ENCODE measurements at regions not wholly inside any gene's neighbourhood (a gene's known extent, or its start where the extent isn't known, plus 50 kb on each side); places are given as distances from the start of the nearest gene placed in this dataset.
A peak's percentile ranks its signal among the peaks of the same experiment; 100 is the strongest.

GRCh38 chr18:24702001-24702515 is 241.6 kb downstream of the HRH4 start:
- Histone ChIP-seq H3K18ac (ENCODE audit: low read length) (no peak overlapping the region), H3K4me1 (ENCODE audit: control insufficient read depth in 2 of 2, insufficient read depth in 1 of 2, low read depth in 1 of 2, low read length in 2 of 2) (no peaks in the 10 kb centered on the region), H3K4me3 (ENCODE audit: low read length in 2 of 2) (no peak overlapping the region), H2BK15ac (ENCODE audit: low read length) (no peak overlapping the region), H3K4ac (ENCODE audit: low read length) (no peak overlapping the region), H4K91ac (ENCODE audit: low read depth, low read length, poor library complexity) (no peak overlapping the region), H2AK5ac (ENCODE audit: low read depth, low read length) (no peak overlapping the region), H3K14ac (ENCODE audit: low read length) (no peak overlapping the region), H3K27me3 (ENCODE audit: control insufficient read depth in 3 of 3, insufficient read depth in 3 of 3, low read depth in 1 of 3, low read length in 3 of 3) (peaks cover 0 to 4% (median 0%) of the 10 kb centered on the region in 3 experiments), H3K9ac (ENCODE audit: low read depth, low read length, poor library complexity) (no peak overlapping the region), H2BK5ac (ENCODE audit: low read length) (no peak overlapping the region), H3K9me3 (replicated peaks in 1 of 2; ENCODE audit: control insufficient read depth in 2 of 2, insufficient read depth in 1 of 2, low read depth in 1 of 2, low read length in 2 of 2) (peaks cover 3 to 6% of the 10 kb centered on the region in 2 donors), H3K36me3 (replicated peaks in 1 of 2; ENCODE audit: control insufficient read depth in 2 of 2, insufficient read depth in 2 of 2, low read length in 2 of 2) (no peaks in the 10 kb centered on the region), H4K8ac (ENCODE audit: low read depth, low read length) (no peak overlapping the region), H2BK120ac (ENCODE audit: low read depth, low read length) (no peak overlapping the region), H3K27ac (replicated peaks; ENCODE audit: low read length) (no peak overlapping the region), H3K4me2 (ENCODE audit: insufficient read depth, low read length, poor library complexity, severe bottlenecking) (no peak overlapping the region), H2AFZ (ENCODE audit: low read length) (no peak overlapping the region), H3K79me1 (ENCODE audit: low read depth, low read length) (no peaks in the 10 kb centered on the region), H2BK12ac (ENCODE audit: low read length) (no peak overlapping the region), H3K23ac (ENCODE audit: low read depth, low read length, poor library complexity) (no peak overlapping the region)
- no CpG with 5 or more reads among the region's 3 CpGs for WGBS, 2 donors (ENCODE audit: extremely low coverage in 2 of 2, insufficient read length in 2 of 2, insufficient replicate concordance in 1 of 2)
- DNase-seq (ENCODE audit: low spot score) = no peak

GRCh38 chr18:24703316-24703715 is 242.9 kb downstream of the HRH4 start:
- no peak overlapping the region for H3K4me2 ChIP-seq (ENCODE audit: insufficient read depth, low read length, poor library complexity, severe bottlenecking)
- no peak overlapping the region for H2AK5ac ChIP-seq (ENCODE audit: low read depth, low read length)
- no peak overlapping the region for H3K23ac ChIP-seq (ENCODE audit: low read depth, low read length, poor library complexity)
- H2BK120ac ChIP-seq (ENCODE audit: low read depth, low read length) = no peak overlapping the region
- no peak overlapping the region for H3K27ac ChIP-seq (replicated peaks; ENCODE audit: low read length)
- no peaks in the 10 kb centered on the region for H3K79me1 ChIP-seq (ENCODE audit: low read depth, low read length)
- H2AFZ ChIP-seq (ENCODE audit: low read length) = no peak overlapping the region
- H4K91ac ChIP-seq (ENCODE audit: low read depth, low read length, poor library complexity) = no peak overlapping the region
- no peak overlapping the region for H3K14ac ChIP-seq (ENCODE audit: low read length)
- no peak overlapping the region for H3K18ac ChIP-seq (ENCODE audit: low read length)
- H2BK15ac ChIP-seq (ENCODE audit: low read length) = no peak overlapping the region
- no peak overlapping the region for H3K9ac ChIP-seq (ENCODE audit: low read depth, low read length, poor library complexity)
- no peaks in the 10 kb centered on the region for H3K27me3 ChIP-seq (ENCODE audit: control insufficient read depth in 3 of 3, insufficient read depth in 3 of 3, low read depth in 1 of 3, low read length in 3 of 3)
- no peak overlapping the region for H2BK12ac ChIP-seq (ENCODE audit: low read length)
- H3K36me3 ChIP-seq (replicated peaks in 1 of 2; ENCODE audit: control insufficient read depth in 2 of 2, insufficient read depth in 2 of 2, low read length in 2 of 2) = no peaks in the 10 kb centered on the region
- no peaks in the 10 kb centered on the region for H3K4me1 ChIP-seq (ENCODE audit: control insufficient read depth in 2 of 2, insufficient read depth in 1 of 2, low read depth in 1 of 2, low read length in 2 of 2)
- H3K4ac ChIP-seq (ENCODE audit: low read length) = no peak overlapping the region
- no peak for DNase-seq (ENCODE audit: low spot score)
- no CpG with 5 or more reads among the region's 1 CpG for WGBS, 2 donors (ENCODE audit: extremely low coverage in 2 of 2, insufficient read length in 2 of 2, insufficient replicate concordance in 1 of 2)
- no peak overlapping the region for H4K8ac ChIP-seq (ENCODE audit: low read depth, low read length)
- H3K9me3 ChIP-seq (replicated peaks in 1 of 2; ENCODE audit: control insufficient read depth in 2 of 2, insufficient read depth in 1 of 2, low read depth in 1 of 2, low read length in 2 of 2) = peaks cover 3 to 6% of the 10 kb centered on the region in 2 donors
- H3K4me3 ChIP-seq (ENCODE audit: low read length in 2 of 2) = no peak overlapping the region
- no peak overlapping the region for H2BK5ac ChIP-seq (ENCODE audit: low read length)

GRCh38 chr18:24704946-24705630 is 244.7 kb downstream of the HRH4 start:
- H3K14ac ChIP-seq (ENCODE audit: low read length) = no peak overlapping the region
- H2AFZ ChIP-seq (ENCODE audit: low read length) = no peak overlapping the region
- H2AK5ac ChIP-seq (ENCODE audit: low read depth, low read length) = no peak overlapping the region
- no peak overlapping the region for H2BK15ac ChIP-seq (ENCODE audit: low read length)
- no peak overlapping the region for H2BK5ac ChIP-seq (ENCODE audit: low read length)
- no peak overlapping the region for H3K27ac ChIP-seq (replicated peaks; ENCODE audit: low read length)
- H3K9me3 ChIP-seq (replicated peaks in 1 of 2; ENCODE audit: control insufficient read depth in 2 of 2, insufficient read depth in 1 of 2, low read depth in 1 of 2, low read length in 2 of 2) = peaks cover 1 to 6% of the 10 kb centered on the region in 2 donors
- H3K4ac ChIP-seq (ENCODE audit: low read length) = no peak overlapping the region
- H4K8ac ChIP-seq (ENCODE audit: low read depth, low read length) = no peak overlapping the region
- H3K27me3 ChIP-seq (ENCODE audit: control insufficient read depth in 3 of 3, insufficient read depth in 3 of 3, low read depth in 1 of 3, low read length in 3 of 3) = no peaks in the 10 kb centered on the region
- H2BK120ac ChIP-seq (ENCODE audit: low read depth, low read length) = no peak overlapping the region
- no peak overlapping the region for H3K4me3 ChIP-seq (ENCODE audit: low read length in 2 of 2)
- H4K91ac ChIP-seq (ENCODE audit: low read depth, low read length, poor library complexity) = no peak overlapping the region
- H3K79me1 ChIP-seq (ENCODE audit: low read depth, low read length) = no peaks in the 10 kb centered on the region
- H3K4me2 ChIP-seq (ENCODE audit: insufficient read depth, low read length, poor library complexity, severe bottlenecking) = no peak overlapping the region
- peak overlapping the region; percentile 70 for H3K23ac ChIP-seq (ENCODE audit: low read depth, low read length, poor library complexity)
- DNase-seq (ENCODE audit: low spot score) = no peak
- H3K4me1 ChIP-seq (ENCODE audit: control insufficient read depth in 2 of 2, insufficient read depth in 1 of 2, low read depth in 1 of 2, low read length in 2 of 2) = no peaks in the 10 kb centered on the region
- no CpG with 5 or more reads among the region's 7 CpGs for WGBS, 2 donors (ENCODE audit: extremely low coverage in 2 of 2, insufficient read length in 2 of 2, insufficient replicate concordance in 1 of 2)
- H3K36me3 ChIP-seq (replicated peaks in 1 of 2; ENCODE audit: control insufficient read depth in 2 of 2, insufficient read depth in 2 of 2, low read length in 2 of 2) = no peaks in the 10 kb centered on the region
- no peak overlapping the region for H2BK12ac ChIP-seq (ENCODE audit: low read length)
- no peak overlapping the region for H3K9ac ChIP-seq (ENCODE audit: low read depth, low read length, poor library complexity)
- no peak overlapping the region for H3K18ac ChIP-seq (ENCODE audit: low read length)

DNA sequence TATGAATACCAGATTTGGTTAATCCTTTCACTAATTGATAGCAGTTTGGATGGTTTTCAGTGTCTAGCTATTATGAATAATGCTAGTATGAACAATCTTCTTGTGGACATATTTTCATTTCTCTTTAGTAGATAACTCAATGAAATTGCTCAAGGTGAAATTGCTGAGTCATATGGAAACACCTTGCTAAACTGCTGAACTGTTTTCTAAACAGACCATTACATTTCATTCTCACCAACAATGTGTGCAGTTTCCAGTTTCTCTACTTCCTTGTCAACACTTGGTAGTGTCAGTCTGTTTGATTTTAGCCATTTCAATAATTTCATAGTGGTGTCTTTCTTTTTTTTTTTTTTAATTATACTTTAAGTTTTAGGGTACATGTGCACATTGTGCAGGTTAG is 250.0 kb downstream of the HRH4 start:
- no peaks in the 10 kb centered on the region for H3K79me1 ChIP-seq (ENCODE audit: low read depth, low read length)
- H3K4me2 ChIP-seq (ENCODE audit: insufficient read depth, low read length, poor library complexity, severe bottlenecking) = no peak overlapping the region
- no peak overlapping the region for H3K4me3 ChIP-seq (ENCODE audit: low read length in 2 of 2)
- H4K8ac ChIP-seq (ENCODE audit: low read depth, low read length) = no peak overlapping the region
- no peak overlapping the region for H3K9ac ChIP-seq (ENCODE audit: low read depth, low read length, poor library complexity)
- no peak overlapping the region for H2BK5ac ChIP-seq (ENCODE audit: low read length)
- no peak overlapping the region for H2AFZ ChIP-seq (ENCODE audit: low read length)
- H3K4ac ChIP-seq (ENCODE audit: low read length) = no peak overlapping the region
- H4K91ac ChIP-seq (ENCODE audit: low read depth, low read length, poor library complexity) = no peak overlapping the region
- H2AK5ac ChIP-seq (ENCODE audit: low read depth, low read length) = no peak overlapping the region
- no peaks in the 10 kb centered on the region for H3K27me3 ChIP-seq (ENCODE audit: control insufficient read depth in 3 of 3, insufficient read depth in 3 of 3, low read depth in 1 of 3, low read length in 3 of 3)
- H3K4me1 ChIP-seq (ENCODE audit: control insufficient read depth in 2 of 2, insufficient read depth in 1 of 2, low read depth in 1 of 2, low read length in 2 of 2) = no peaks in the 10 kb centered on the region
- no peak for DNase-seq (ENCODE audit: low spot score)
- H3K9me3 ChIP-seq (replicated peaks in 1 of 2; ENCODE audit: control insufficient read depth in 2 of 2, insufficient read depth in 1 of 2, low read depth in 1 of 2, low read length in 2 of 2) = no peaks in the 10 kb centered on the region
- H2BK15ac ChIP-seq (ENCODE audit: low read length) = no peak overlapping the region
- no peak overlapping the region for H3K14ac ChIP-seq (ENCODE audit: low read length)
- H2BK12ac ChIP-seq (ENCODE audit: low read length) = no peak overlapping the region
- H3K36me3 ChIP-seq (replicated peaks in 1 of 2; ENCODE audit: control insufficient read depth in 2 of 2, insufficient read depth in 2 of 2, low read length in 2 of 2) = no peaks in the 10 kb centered on the region
- no peak overlapping the region for H3K18ac ChIP-seq (ENCODE audit: low read length)
- no peak overlapping the region for H3K23ac ChIP-seq (ENCODE audit: low read depth, low read length, poor library complexity)
- no peak overlapping the region for H2BK120ac ChIP-seq (ENCODE audit: low read depth, low read length)
- H3K27ac ChIP-seq (replicated peaks; ENCODE audit: low read length) = no peak overlapping the region
